HG03432 (cell line): ENCODE measurements at regions not wholly inside any gene's neighbourhood (a gene's known extent, or its start where the extent isn't known, plus 50 kb on each side); places are given as distances from the start of the nearest gene placed in this dataset.
A peak's percentile ranks its signal among the peaks of the same experiment; 100 is the strongest.
"Not testable (repeated sequence)": the region's sequence is repeated elsewhere in the genome, so short reads cannot be mapped to it uniquely, and the experiment has no call there.

Experiments
- ATAC-seq: cut with Tn5 transposase; IDR thresholded peaks from one replicate; pipeline ENCODE4 v1.9.1; 2021; ENCODE audit warnings: mild to moderate bottlenecking, moderate library complexity; ENCODE audit not compliant: unreplicated experiment

GRCh38 chr4:144363890-144364289 lies 223.4 kb upstream of the GYPA start:
- no peak for ATAC-seq

GRCh38 chr4:144366425-144366824 lies 225.9 kb upstream of the GYPA start:
- ATAC-seq = no peak

- no peak for ATAC-seq
Observed at GRCh38 chr4:144371485-144371884, 231.0 kb upstream of the GYPA start.

- peak; percentile 92 for ATAC-seq
Observed at GRCh38 chr4:144374065-144374464, 233.5 kb upstream of the GYPA start.

- ATAC-seq = no peak
Observed at GRCh38 chr4:144376866-144377265, 236.3 kb upstream of the GYPA start.

GRCh38 chr4:144384408-144384807 lies 243.9 kb upstream of the GYPA start:
- no peak for ATAC-seq

- peak; percentile 93 for ATAC-seq
Observed at GRCh38 chr4:144399927-144400326, 246.0 kb upstream of the HHIP start.

GRCh38 chr4:144402176-144402575 lies 243.8 kb upstream of the HHIP start:
- no peak for ATAC-seq

- ATAC-seq = no peak
Observed at GRCh38 chr4:144402999-144403398, 243.0 kb upstream of the HHIP start.

GRCh38 chr4:144403893-144404292 lies 242.1 kb upstream of the HHIP start:
- no peak for ATAC-seq

- ATAC-seq = no peak
Observed at GRCh38 chr4:144409525-144409924, 236.4 kb upstream of the HHIP start.

GRCh38 chr4:144410230-144410783 lies 235.6 kb upstream of the HHIP start:
- ATAC-seq = peak; percentile 42

GRCh38 chr4:144411119-144411518 lies 234.8 kb upstream of the HHIP start:
- peak; percentile 49 for ATAC-seq

- ATAC-seq = peak; percentile 79
Observed at GRCh38 chr4:144411700-144412099, 234.3 kb upstream of the HHIP start.

- ATAC-seq = no peak
Observed at GRCh38 chr4:144421056-144421455, 224.9 kb upstream of the HHIP start.

GRCh38 chr4:144421839-144422565 lies 224.0 kb upstream of the HHIP start:
- no peak for ATAC-seq

GRCh38 chr4:144423930-144424329 lies 222.0 kb upstream of the HHIP start:
- ATAC-seq = no peak

- not testable (repeated sequence) for ATAC-seq
Observed at GRCh38 chr4:144426023-144426422, 219.9 kb upstream of the HHIP start.

GRCh38 chr4:144442713-144443112 lies 203.2 kb upstream of the HHIP start:
- no peak for ATAC-seq

- no peak for ATAC-seq
Observed at GRCh38 chr4:144449611-144450010, 196.3 kb upstream of the HHIP start.

GRCh38 chr4:144450526-144450925 lies 195.4 kb upstream of the HHIP start:
- ATAC-seq = no peak

GRCh38 chr4:144451766-144452450 lies 194.0 kb upstream of the HHIP start:
- no peak for ATAC-seq
